Hepatocyte (in vitro differentiated cells): ENCODE measurements at regions not wholly inside any gene's neighbourhood (a gene's known extent, or its start where the extent isn't known, plus 50 kb on each side); places are given as distances from the start of the nearest gene placed in this dataset.

Source experiments
- DNase-seq: peaks from one replicate; pipeline ENCODE4 v3.0.0-alpha.2; 2016; ENCODE audit warnings: low spot score
- H2AFZ ChIP-seq: fragments of 200-600 bp; sonication (generic); 2 replicates; pipeline ENCODE4 v1.6.0; 2016; ENCODE audit warnings: antibody characterized with exemption, mild to moderate bottlenecking
- H3K27ac ChIP-seq: fragments of 200-600 bp; sonication (generic); 2 replicates; pipeline ENCODE4 v1.5.1; 2016; ENCODE audit warnings: mild to moderate bottlenecking
- H3K27me3 ChIP-seq: fragments of 200-600 bp; sonication (generic); 2 replicates; pipeline ENCODE4 v1.6.1; 2016
- H3K36me3 ChIP-seq: fragments of 200-600 bp; sonication (generic); replicated peaks from 2 replicates; pipeline ENCODE4 v1.5.1; 2016; ENCODE audit warnings: low read depth; ENCODE audit not compliant: insufficient read depth
- H3K4me1 ChIP-seq: fragments of 200-600 bp; sonication (generic); 2 replicates; pipeline ENCODE4 v1.5.1; 2016; ENCODE audit warnings: mild to moderate bottlenecking, moderate library complexity; ENCODE audit not compliant: insufficient read depth
- H3K4me2 ChIP-seq: fragments of 200-600 bp; sonication (generic); 2 replicates; pipeline ENCODE4 v1.6.0; 2016
- H3K4me3 ChIP-seq: fragments of 200-600 bp; sonication (generic); 2 replicates; pipeline ENCODE4 v1.5.1; 2016; ENCODE audit warnings: mild to moderate bottlenecking
- H3K79me2 ChIP-seq: fragments of 200-600 bp; sonication (generic); 2 replicates; pipeline ENCODE4 v1.6.0; 2017; ENCODE audit warnings: mild to moderate bottlenecking
- H3K9me2 ChIP-seq: fragments of 200-600 bp; sonication (generic); replicated peaks from 2 replicates; pipeline ENCODE4 v1.6.0; 2017; ENCODE audit warnings: mild to moderate bottlenecking; ENCODE audit not compliant: insufficient read depth
- H3K9me3 ChIP-seq: fragments of 200-600 bp; sonication (generic); 2 replicates; pipeline ENCODE4 v1.5.1; 2016; ENCODE audit warnings: low read depth, mild to moderate bottlenecking
- H4K20me1 ChIP-seq: fragments of 200-600 bp; sonication (generic); 2 replicates; pipeline ENCODE4 v1.6.0; 2016; ENCODE audit warnings: mild to moderate bottlenecking; ENCODE audit not compliant: insufficient read depth, poor library complexity, severe bottlenecking
- EZH2 ChIP-seq: fragments of 200-600 bp; sonication (generic); IDR thresholded peaks from 2 replicates; pipeline ENCODE4 v1.6.1; 2016; ENCODE audit warnings: antibody characterized with exemption, mild to moderate bottlenecking, borderline replicate concordance
- EZH2phosphoT487 ChIP-seq: fragments of 200-600 bp; sonication (generic); IDR thresholded peaks from one replicate; pipeline ENCODE4 v1.6.1; 2018; ENCODE audit warnings: antibody characterized with exemption, mild to moderate bottlenecking, low read depth, moderate library complexity; ENCODE audit not compliant: unreplicated experiment, severe bottlenecking
- TF ChIP-seq, protein P1 (sequence below): fragments of 200-600 bp; sonication (generic); IDR thresholded peaks from 2 replicates; pipeline ENCODE4 v1.5.1; 2016; ENCODE audit warnings: antibody characterized with exemption, mild to moderate bottlenecking; ENCODE audit not compliant: poor library complexity

DNA sequence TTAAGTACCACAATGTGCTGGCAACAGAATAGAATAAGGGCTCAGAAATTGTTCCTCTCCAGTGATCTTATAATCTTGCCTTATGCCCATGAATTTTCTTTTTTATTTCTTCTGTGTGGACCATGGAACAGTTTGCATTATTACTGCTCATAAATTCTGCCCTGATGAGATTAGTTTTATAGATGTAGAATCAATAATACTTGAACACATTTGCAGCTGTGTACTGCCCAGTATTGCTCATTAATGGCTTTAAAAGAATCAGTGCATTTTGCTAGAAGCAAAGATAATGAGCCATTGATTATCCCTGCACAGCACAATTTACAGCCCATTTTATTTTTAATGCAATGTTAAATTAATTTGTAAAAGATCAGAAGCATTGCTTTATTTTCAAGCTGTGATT lies 172.3 kb upstream of the STXBP6 start:
- Histone ChIP-seq H3K9me3 (no peaks in the 10 kb centered on the region), H3K4me3 (no peak overlapping the region), H3K36me3 (no peaks in the 10 kb centered on the region), H4K20me1 (no peaks in the 10 kb centered on the region), H2AFZ (no peak overlapping the region), H3K4me1 (no peaks in the 10 kb centered on the region), H3K27ac (no peak overlapping the region), H3K79me2 (no peaks in the 10 kb centered on the region), H3K9me2 (no peaks in the 10 kb centered on the region), H3K4me2 (no peak overlapping the region), H3K27me3 (no peaks in the 10 kb centered on the region)
- TF ChIP-seq EZH2phosphoT487: no peak
- TF ChIP-seq EZH2: no peak
- TF ChIP-seq, protein P1, sequence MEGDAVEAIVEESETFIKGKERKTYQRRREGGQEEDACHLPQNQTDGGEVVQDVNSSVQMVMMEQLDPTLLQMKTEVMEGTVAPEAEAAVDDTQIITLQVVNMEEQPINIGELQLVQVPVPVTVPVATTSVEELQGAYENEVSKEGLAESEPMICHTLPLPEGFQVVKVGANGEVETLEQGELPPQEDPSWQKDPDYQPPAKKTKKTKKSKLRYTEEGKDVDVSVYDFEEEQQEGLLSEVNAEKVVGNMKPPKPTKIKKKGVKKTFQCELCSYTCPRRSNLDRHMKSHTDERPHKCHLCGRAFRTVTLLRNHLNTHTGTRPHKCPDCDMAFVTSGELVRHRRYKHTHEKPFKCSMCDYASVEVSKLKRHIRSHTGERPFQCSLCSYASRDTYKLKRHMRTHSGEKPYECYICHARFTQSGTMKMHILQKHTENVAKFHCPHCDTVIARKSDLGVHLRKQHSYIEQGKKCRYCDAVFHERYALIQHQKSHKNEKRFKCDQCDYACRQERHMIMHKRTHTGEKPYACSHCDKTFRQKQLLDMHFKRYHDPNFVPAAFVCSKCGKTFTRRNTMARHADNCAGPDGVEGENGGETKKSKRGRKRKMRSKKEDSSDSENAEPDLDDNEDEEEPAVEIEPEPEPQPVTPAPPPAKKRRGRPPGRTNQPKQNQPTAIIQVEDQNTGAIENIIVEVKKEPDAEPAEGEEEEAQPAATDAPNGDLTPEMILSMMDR: no peak
- DNase-seq: no peak

DNA sequence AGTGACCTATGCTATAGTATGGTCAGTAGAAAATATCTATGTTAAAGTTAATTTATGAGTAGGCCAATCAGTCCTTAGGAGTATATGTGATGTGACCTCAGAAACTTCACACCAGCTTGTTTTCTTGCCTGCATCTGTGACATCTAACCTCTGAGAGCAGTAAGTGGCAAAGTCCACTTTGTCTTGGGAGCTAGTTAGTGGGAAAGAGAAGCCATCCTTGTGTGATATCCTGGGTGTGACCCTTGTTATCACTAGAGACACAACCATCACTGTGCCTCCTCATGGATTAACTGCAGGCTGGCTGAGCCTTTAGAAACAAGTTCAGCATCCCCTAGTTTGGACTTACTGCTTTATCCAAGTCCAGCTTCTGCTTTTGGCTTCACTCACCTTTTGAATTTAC lies 170.6 kb upstream of the STXBP6 start:
- Histone ChIP-seq H3K4me3 (no peak overlapping the region), H3K4me1 (no peaks in the 10 kb centered on the region), H3K27me3 (no peaks in the 10 kb centered on the region), H2AFZ (no peak overlapping the region), H3K27ac (no peak overlapping the region), H3K9me2 (no peaks in the 10 kb centered on the region), H3K9me3 (no peaks in the 10 kb centered on the region), H3K36me3 (no peaks in the 10 kb centered on the region), H4K20me1 (no peaks in the 10 kb centered on the region), H3K4me2 (no peak overlapping the region), H3K79me2 (no peaks in the 10 kb centered on the region)
- no peak for DNase-seq
- TF ChIP-seq, protein P1: no peak
- no peak for TF ChIP-seq EZH2phosphoT487

DNA sequence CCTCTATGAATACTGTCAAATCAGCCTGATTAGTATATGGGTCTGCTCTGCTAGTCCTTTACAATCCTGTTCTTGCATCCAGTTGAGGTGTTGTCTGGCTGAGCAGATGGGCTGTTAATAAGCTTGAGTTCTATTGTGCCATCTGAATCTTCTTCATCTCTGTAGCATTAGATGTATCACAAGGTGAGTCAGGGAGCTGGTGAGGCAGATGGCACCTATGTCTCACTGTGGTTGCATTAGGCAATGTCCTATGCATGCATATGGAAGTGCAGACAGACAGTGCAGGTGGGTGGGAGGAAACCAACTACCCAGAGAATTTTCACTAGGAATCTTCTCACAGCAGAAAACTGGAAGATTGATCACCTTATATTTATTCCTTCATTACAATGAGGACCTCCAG lies 165.7 kb upstream of the STXBP6 start:
- H3K4me2 ChIP-seq: no peak overlapping the region

DNA sequence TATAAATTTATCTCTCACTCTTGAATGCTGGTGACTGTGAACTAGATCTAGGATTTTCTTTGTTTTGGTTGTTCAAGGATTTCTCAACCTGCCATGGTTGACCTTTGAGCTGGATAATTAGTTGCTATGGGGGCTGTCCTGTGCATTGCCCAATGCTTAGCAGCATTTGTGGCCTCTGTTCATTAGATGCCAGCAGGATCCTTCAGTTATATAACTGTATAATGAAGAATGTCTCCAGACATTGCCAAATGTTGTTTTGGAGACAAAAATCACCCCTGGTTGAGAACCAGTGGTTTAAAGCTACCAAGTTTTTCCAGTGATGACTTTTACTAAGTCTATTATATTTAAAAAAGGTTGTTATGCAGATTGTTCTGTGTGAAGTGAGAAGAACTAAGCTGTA lies 147.9 kb upstream of the STXBP6 start:
- Histone ChIP-seq H3K9me2 (no peaks in the 10 kb centered on the region), H3K4me3 (no peak overlapping the region), H3K79me2 (no peaks in the 10 kb centered on the region), H3K4me2 (no peak overlapping the region), H3K36me3 (no peaks in the 10 kb centered on the region), H4K20me1 (no peaks in the 10 kb centered on the region), H3K27ac (no peak overlapping the region), H3K27me3 (no peaks in the 10 kb centered on the region), H2AFZ (no peak overlapping the region), H3K9me3 (no peaks in the 10 kb centered on the region), H3K4me1 (no peaks in the 10 kb centered on the region)
- TF ChIP-seq, protein P1: no peak
- TF ChIP-seq EZH2: no peak
- no peak for TF ChIP-seq EZH2phosphoT487
- peak; percentile 17 for DNase-seq

More for the DNA sequence above, 165.7 kb upstream of the STXBP6 start:
- no peaks in the 10 kb centered on the region for H4K20me1 ChIP-seq
- H3K79me2 ChIP-seq: no peaks in the 10 kb centered on the region
- H3K4me3 ChIP-seq: no peak overlapping the region
- H3K36me3 ChIP-seq: no peaks in the 10 kb centered on the region
- no peak overlapping the region for H2AFZ ChIP-seq
- H3K9me2 ChIP-seq: no peaks in the 10 kb centered on the region
- H3K27ac ChIP-seq: no peak overlapping the region
- DNase-seq: no peak
- TF ChIP-seq EZH2 (no peak), EZH2phosphoT487 (no peak)
- TF ChIP-seq, protein P1: no peak
- H3K9me3 ChIP-seq: no peaks in the 10 kb centered on the region
- H3K27me3 ChIP-seq: no peaks in the 10 kb centered on the region
- H3K4me1 ChIP-seq: no peaks in the 10 kb centered on the region
